ENCODE measurements at regions not wholly inside any gene's neighbourhood (a gene's known extent, or its start where the extent isn't known, plus 50 kb on each side); places are given as distances from the start of the nearest gene placed in this dataset.

DNA sequence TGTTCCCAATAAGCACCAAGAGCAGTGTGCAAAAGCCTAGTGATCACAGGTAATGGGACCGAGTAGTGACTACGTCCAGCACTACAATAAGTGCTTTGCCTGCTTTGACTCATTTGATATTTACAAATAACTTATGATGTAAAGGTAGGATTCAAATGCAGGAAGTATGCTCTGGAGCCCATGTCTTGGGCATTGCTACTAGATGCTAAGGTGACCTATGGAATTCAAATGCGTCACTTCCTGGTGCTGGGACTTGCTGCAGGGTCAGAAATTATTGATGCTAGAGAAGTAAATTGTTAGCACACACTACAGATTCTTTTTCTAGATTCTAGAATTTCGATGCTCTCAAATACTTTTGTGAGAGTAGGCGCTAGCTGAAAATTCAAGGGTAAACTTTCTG lies 101.2 kb upstream of the TSC22D2 start:
- ChIA-PET POLR2A (no interaction called here), CTCF (no interaction called here)

DNA sequence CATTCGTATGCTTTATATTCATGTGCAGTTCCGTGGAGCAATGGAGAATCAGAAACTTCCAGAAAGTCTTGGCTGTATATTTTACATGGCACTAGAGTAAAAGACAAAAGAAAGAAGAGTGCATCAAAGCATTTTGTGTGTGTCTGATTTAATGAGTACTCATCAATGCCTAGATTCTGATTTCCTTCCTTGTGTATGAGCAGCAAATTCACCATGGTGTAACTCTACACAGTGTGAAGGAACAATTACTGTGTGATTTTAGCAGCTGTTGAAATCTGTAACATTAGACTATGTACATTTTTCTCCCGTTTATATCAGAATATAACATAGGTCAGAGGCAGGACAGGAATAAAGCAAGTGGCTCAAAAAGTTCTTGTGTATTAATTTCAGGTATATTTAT lies 102.0 kb upstream of the TSC22D2 start:
- POLR2A ChIA-PET, result no interaction called here

DNA sequence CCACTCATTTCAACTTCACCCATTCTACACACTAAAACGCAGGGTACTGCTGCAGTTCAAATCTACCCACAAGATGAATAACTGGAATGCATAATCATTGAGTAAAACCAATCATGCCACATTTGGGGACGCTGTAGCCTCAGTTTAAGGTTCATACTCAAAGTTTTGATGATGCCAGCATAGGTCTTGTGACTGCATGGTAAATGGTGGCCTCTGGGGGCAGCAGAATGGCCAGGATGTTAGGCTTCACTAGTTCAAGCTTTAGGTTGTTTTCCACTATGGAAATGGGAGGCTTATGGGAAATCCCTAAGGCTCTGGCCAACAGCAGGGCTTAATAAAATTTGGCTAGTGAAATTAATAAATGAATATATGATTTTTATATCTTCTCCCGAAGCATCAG lies 104.3 kb upstream of the TSC22D2 start:
- ChIA-PET CTCF (interaction anchor here (0.6 kb wide), 1 partner anchor 263 kb away, joined by 3 read pairs; no protein-coding TSS in a partner anchor), POLR2A (no interaction called here)

More for the DNA sequence above, 102.0 kb upstream of the TSC22D2 start:
- CTCF ChIA-PET, result no interaction called here

DNA sequence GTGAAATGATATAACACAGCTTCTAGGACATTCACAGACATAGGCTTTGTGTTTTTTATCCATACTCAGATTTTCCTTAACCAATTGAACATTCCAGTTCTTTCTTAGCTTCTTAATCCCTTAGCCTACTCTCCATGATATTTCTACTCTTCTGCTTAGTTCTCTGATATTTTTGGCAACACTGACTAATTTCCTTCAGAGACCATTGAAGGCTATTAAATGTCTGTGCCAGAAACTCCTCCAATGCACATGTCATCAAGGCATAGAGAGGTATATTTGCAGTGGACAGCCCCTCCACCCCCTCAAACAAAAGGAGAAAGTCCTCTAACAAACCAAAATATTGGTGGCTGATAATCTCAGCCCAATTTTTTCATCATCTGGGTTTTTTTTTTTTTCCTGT lies 105.9 kb upstream of the TSC22D2 start:
- CTCF ChIA-PET, result no interaction called here
- POLR2A ChIA-PET, result no interaction called here

- CTCF ChIA-PET, result no interaction called here
- POLR2A ChIA-PET, result no interaction called here
Observed at GRCh38 chr3:150300852-150301517, 107.1 kb upstream of the TSC22D2 start.

GRCh38 chr3:150300388-150300787 lies 107.7 kb upstream of the TSC22D2 start:
- POLR2A ChIA-PET, result no interaction called here

GRCh38 chr3:150299201-150299600 lies 108.9 kb upstream of the TSC22D2 start:
- ChIA-PET POLR2A (no interaction called here), CTCF (interaction anchor here (0.5 kb wide), 1 partner anchor 405 kb away, joined by 5 read pairs; no protein-coding TSS in a partner anchor)

More at GRCh38 chr3:150300388-150300787, 107.7 kb upstream of the TSC22D2 start:
- CTCF ChIA-PET, result no interaction called here

DNA sequence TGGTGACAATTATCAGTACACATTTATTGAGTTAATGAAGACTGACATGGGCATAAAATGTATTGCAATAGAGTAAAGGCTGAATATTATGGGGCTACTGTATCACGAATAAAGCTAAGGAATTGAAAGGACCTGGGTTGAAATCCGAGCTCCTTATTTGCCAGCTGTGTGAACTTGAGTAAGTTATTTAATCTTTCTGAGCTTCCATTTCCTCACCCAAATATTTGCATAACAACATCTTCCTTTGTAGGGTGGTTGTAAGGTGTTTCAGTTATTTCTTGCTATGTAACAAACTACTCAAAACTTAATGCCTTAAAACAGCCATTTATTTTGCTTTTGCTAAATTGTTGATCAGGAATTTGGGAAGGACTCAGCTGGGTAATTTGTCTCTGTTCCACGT lies 111.1 kb upstream of the TSC22D2 start:
- ChIA-PET POLR2A (no interaction called here), CTCF (interaction anchor here (1.1 kb wide), 1 partner anchor 199 kb away, joined by 3 read pairs; no protein-coding TSS in a partner anchor)

GRCh38 chr3:150296123-150296735 lies 111.9 kb upstream of the TSC22D2 start:
- POLR2A ChIA-PET, result no interaction called here
- CTCF ChIA-PET, result no interaction called here

GRCh38 chr3:150293401-150294001 lies 114.6 kb upstream of the TSC22D2 start:
- ChIA-PET CTCF (no interaction called here), POLR2A (no interaction called here)

GRCh38 chr3:150292891-150293290 lies 115.2 kb upstream of the TSC22D2 start:
- CTCF ChIA-PET, result no interaction called here
- POLR2A ChIA-PET, result no interaction called here

DNA sequence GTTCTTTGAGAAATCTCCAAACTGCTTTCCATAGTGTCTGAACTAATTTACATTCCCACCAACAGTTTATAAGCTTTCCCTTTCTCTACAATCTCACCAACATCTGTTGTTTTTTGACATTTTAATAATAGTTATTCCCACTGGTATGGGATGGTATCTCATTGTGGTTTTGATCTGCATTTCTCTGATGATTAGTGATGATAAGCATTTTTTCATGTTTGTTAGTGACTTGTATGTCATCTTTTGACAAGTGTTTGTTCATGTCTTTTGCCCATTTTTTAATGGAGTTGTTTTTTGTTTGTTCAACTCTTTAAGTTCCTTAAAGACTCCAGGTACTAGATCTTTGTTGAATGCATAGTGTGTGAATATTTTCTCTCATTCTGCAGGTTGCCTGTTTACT lies 116.6 kb upstream of the TSC22D2 start:
- ChIA-PET CTCF (no interaction called here), POLR2A (no interaction called here)

- CTCF ChIA-PET, result interaction anchor here (1.4 kb wide), 1 partner anchor 209 kb away, joined by 3 read pairs; no protein-coding TSS in a partner anchor
- POLR2A ChIA-PET, result no interaction called here
Observed at GRCh38 chr3:150286390-150287147, 121.5 kb upstream of the TSC22D2 start.

DNA sequence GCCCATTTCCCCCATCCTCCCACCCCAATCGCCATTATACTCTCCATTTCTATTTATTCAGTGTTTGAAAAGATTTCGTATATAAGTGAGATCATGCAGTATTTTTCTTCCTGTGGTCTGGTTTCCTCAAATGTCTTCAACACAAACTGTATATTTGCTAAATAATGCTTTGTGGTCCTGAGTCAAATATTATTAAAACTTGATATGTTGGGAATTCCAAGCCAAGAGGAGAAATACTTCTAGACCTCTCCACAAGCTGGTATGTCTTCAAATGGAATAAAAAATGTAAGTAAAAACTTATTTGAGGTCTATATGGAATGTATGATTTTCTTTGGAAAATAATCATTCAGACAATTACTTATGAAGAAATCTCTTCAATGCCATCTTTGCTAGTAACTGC lies 122.5 kb upstream of the TSC22D2 start:
- CTCF ChIA-PET, result no interaction called here

DNA sequence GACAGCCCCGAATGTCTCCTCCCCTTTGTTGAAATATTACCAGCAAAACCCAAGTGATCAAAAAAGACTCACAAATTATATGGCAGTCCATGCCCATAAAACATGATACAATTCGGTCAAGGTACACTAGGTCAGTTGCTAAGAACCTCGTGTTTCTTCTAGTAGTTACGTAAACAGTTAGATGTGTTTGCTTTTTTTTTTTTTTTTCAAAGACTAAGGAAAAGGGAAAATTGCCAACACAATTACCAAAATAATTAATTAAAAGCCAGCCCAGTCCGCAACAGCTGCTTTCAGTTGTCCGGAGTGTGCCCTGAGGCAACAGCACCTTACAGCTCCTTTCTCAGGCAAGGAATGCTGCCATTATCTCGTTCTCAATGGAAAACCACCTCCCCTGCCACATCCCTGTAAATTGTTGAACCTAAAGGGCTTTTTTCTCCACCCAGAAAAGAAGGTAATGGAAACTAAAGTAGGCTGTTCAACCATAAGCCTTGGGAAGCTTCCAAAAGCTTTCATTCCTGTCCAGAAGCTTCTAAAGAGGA lies 129.2 kb upstream of the TSC22D2 start:
- POLR2A ChIA-PET, result no interaction called here
- CTCF ChIA-PET, result no interaction called here

More for the DNA sequence above, 122.5 kb upstream of the TSC22D2 start:
- POLR2A ChIA-PET, result no interaction called here

GRCh38 chr3:150278195-150278594 lies 129.9 kb upstream of the TSC22D2 start:
- POLR2A ChIA-PET, result no interaction called here
- CTCF ChIA-PET, result no interaction called here

GRCh38 chr3:150277444-150277843 lies 130.7 kb upstream of the TSC22D2 start:
- ChIA-PET POLR2A (no interaction called here), CTCF (no interaction called here)

DNA sequence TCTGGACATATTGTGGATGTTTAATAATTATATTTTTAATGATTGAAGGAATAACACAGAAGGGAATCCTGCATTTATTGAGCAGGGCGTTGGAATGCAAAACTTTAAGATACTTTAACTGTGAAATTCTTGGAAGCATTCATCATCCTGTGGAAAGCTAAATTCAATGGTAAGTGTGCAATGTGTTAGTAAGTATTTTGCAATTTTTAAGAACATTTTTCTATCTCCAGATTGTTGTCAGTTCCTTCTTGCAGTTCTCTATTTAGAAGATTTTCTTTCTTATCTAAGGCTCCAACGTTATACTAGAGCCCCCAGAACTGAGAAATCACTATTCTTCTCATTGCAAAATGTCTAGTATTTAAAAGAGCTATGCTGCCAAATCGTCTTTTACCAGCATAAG lies 132.2 kb upstream of the TSC22D2 start:
- CTCF ChIA-PET, result no interaction called here
- POLR2A ChIA-PET, result no interaction called here

DNA sequence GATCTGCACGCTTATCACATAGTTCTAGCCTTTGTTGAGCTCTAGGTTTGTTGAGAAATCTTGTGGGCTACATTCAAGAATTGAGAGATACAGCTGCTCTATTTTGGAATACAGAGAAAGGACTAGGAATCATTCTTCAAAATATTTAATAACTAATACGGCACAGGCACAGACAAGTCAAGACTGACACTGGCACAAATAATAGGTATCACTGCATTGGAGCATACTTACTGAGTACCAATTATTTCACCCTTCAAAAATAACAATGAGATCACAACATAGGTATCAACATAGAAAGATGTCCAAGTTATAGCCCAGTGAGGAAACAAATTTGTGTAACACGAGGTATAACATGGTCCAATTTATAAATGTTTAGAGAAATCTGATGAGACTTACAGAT lies 133.7 kb upstream of the TSC22D2 start:
- POLR2A ChIA-PET, result interaction anchor here (0.6 kb wide), 1 partner anchor 62 kb away, joined by 5 read pairs; no protein-coding TSS in a partner anchor
- CTCF ChIA-PET, result no interaction called here

DNA sequence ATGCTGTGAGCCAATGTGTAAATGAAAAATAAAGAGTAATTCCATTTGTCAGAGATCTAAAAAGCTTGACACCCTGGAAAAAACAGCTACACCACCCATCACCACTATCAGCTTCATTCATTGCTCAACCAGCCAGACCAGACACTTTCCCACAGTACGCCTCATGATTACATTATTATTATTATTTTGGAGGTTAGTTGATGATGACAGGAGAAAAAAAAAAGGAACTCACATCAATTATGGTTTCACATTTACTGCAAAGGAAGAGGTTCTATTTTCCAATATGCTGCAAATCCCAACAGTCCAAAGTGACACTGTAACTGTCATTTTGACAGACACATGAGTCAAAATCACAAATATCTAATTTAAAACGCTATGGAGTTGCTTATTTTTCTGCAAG lies 134.7 kb upstream of the TSC22D2 start:
- ChIA-PET POLR2A (no interaction called here), CTCF (no interaction called here)

All from activated CD8-positive, alpha-beta memory T cell treated with anti-CD3 and anti-CD28 coated beads for 36 hours (primary cell).